ENCODE measurements at regions not wholly inside any gene's neighbourhood (a gene's known extent, or its start where the extent isn't known, plus 50 kb on each side); places are given as distances from the start of the nearest gene placed in this dataset. TPM values are rescaled to one million over a fixed set of nuclear protein-coding genes. Genes with fewer than 3 reads are reported as not detected.

GRCh38 chr2:134203175-134203574 lies 50.7 kb upstream of the MGAT5 start:
- Histone ChIP-seq H3K79me2 (ENCODE audit: control insufficient read depth, insufficient read depth, low read length) (peaks cover 99% of the 10 kb centered on the region), H3K27ac (ENCODE audit: low read length in 2 of 2) (peak overlapping the region in 1 of 2 donors; percentile 17), H3K36me3 (replicated peaks in 1 of 2; ENCODE audit: control extremely low read depth in 1 of 2, control insufficient read depth in 1 of 2, extremely low read depth in 1 of 2, insufficient read depth in 2 of 2, low read length in 1 of 2) (peaks cover 2 to 6% of the 10 kb centered on the region in 2 experiments), H3K9me3 (ENCODE audit: control extremely low read depth in 1 of 3, control insufficient read depth in 2 of 3, insufficient read depth in 1 of 3, low read length in 2 of 3) (no peaks in the 10 kb centered on the region), H3K4me3 (ENCODE audit: control extremely low read depth in 1 of 5, extremely low read depth in 1 of 5, insufficient read depth in 1 of 5, low read depth in 2 of 5, low read length in 4 of 5) (no peak overlapping the region), H2AFZ (ENCODE audit: insufficient read depth, low read depth, low read length, poor library complexity, severe bottlenecking) (no peak overlapping the region), H3K9ac (ENCODE audit: low read length) (no peak overlapping the region), H4K20me1 (ENCODE audit: control insufficient read depth, insufficient read depth, low read length, poor library complexity, severe bottlenecking) (peaks cover 39% of the 10 kb centered on the region), H3K4me2 (replicated peaks; ENCODE audit: low read depth, low read length, poor library complexity, severe bottlenecking) (no peak overlapping the region), H3K27me3 (replicated peaks in 1 of 4; ENCODE audit: control extremely low read depth in 1 of 4, control insufficient read depth in 3 of 4, insufficient read depth in 4 of 4, low read length in 3 of 4) (no peaks in the 10 kb centered on the region), H3K4me1 (ENCODE audit: control insufficient read depth in 2 of 2, insufficient read depth in 2 of 2, low read length in 2 of 2) (peaks cover 49 to 65% of the 10 kb centered on the region in 2 donors)
- H3K27me3 Mint-ChIP-seq = no peaks in the 10 kb centered on the region
- TF ChIP-seq CTCF (IDR thresholded peaks at IDR 0.05) (no peak), EZH2 (IDR thresholded peaks at IDR 0.05; ENCODE audit: borderline replicate concordance, insufficient read depth, low read depth, low read length, poor library complexity, severe bottlenecking) (no peak)
- peak overlapping the region; percentile 33 for H3K27ac Mint-ChIP-seq
- H3K4me1 Mint-ChIP-seq = peaks cover 41% of the 10 kb centered on the region
- POLR2A ChIA-PET = no interaction called here
- intact Hi-C loops (cut with micrococcal nuclease) = no loop called here
- ATAC-seq (ENCODE audit: low read depth) (no peak), DNase-seq (no peak)
- CTCF ChIA-PET = interaction anchor here (1.1 to 6.5 kb wide), 7 partner anchors 11 to 318 kb away, joined by 3 to 88 read pairs (median 10); no protein-coding TSS in a partner anchor
- H3K4me3 Mint-ChIP-seq = no peak overlapping the region
- no peaks in the 10 kb centered on the region for H3K9me3 Mint-ChIP-seq (ENCODE audit: insufficient read depth)

Small RNA genes lying in the stretch of these regions (small RNA-seq; reads per million reads assigned to genes)
- gene MIR3679 (ENCODE audit: insufficient read length, low read depth, low replicate concordance) = not detected
